ENCODE measurements at regions not wholly inside any gene's neighbourhood (a gene's known extent, or its start where the extent isn't known, plus 50 kb on each side); places are given as distances from the start of the nearest gene placed in this dataset.

DNA sequence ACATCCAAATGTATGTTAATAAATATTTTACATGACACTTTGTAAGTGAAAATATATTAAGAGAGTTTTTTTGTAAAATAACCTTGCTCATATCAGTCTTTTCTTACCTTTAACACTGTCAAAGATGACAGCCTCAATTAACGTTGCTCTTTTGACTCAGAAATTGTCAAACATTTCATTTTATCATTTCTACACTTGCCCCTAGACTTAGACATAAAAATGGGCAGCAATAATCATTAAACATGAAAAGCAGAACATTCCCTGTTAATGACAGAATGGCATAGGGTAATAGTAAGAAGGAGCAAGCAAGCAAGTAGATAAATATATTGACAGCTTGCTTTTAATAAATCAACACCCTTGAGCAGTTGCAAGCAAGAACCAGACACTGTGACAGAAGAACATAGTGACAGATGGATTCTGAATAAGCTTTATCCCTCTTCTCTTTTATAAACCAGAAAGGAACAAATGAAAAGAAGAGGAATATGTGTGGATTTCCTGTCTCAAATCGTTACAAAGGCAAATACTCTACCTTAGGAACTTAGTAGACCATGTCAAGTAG is 796.0 kb upstream of the CHD1 start:
- Histone ChIP-seq H3K9me3 (ENCODE audit: control insufficient read depth in 4 of 4, insufficient read depth in 3 of 4, low read length in 3 of 4) (no peaks in the 10 kb centered on the region), H3K9ac (ENCODE audit: insufficient read depth in 1 of 2, low read length in 2 of 2) (no peak overlapping the region)
- ATAC-seq (ENCODE audit: insufficient read depth, low FRiP score) = no peak

DNA sequence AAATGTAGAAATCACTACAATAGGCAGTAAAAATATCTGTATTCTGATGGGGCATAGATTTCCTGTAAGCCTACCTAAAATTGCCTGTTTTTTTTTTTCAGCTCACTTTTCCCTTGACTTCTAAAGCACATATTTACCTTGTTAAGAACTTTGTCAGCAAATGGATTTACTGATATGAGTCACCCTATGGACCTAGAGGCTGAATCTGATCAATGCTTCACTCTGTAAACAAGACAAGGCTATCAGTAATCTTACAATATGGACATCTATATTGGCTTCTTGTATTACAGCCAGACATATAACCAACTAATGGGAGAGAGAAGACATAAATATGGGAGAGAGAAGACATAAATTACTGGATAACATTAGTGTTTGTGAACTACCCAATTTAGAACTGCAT is 792.7 kb upstream of the CHD1 start:
- DNase-seq = no peak
- no peak overlapping the region for H3K4me3 ChIP-seq
- H3K4me1 ChIP-seq (ENCODE audit: control insufficient read depth in 5 of 5, insufficient read depth in 5 of 5, low read length in 5 of 5) = no peaks in the 10 kb centered on the region
- no peak for ATAC-seq (ENCODE audit: insufficient read depth, low FRiP score)
- no peaks in the 10 kb centered on the region for H3K36me3 ChIP-seq (ENCODE audit: control insufficient read depth in 4 of 4, insufficient read depth in 4 of 4, low read length in 4 of 4)
- no peak overlapping the region for H3K27ac ChIP-seq (ENCODE audit: low read depth in 1 of 2, low read length in 1 of 2)
- no peak overlapping the region for H3K9ac ChIP-seq (ENCODE audit: insufficient read depth in 1 of 2, low read length in 2 of 2)
- TF ChIP-seq, protein P1, sequence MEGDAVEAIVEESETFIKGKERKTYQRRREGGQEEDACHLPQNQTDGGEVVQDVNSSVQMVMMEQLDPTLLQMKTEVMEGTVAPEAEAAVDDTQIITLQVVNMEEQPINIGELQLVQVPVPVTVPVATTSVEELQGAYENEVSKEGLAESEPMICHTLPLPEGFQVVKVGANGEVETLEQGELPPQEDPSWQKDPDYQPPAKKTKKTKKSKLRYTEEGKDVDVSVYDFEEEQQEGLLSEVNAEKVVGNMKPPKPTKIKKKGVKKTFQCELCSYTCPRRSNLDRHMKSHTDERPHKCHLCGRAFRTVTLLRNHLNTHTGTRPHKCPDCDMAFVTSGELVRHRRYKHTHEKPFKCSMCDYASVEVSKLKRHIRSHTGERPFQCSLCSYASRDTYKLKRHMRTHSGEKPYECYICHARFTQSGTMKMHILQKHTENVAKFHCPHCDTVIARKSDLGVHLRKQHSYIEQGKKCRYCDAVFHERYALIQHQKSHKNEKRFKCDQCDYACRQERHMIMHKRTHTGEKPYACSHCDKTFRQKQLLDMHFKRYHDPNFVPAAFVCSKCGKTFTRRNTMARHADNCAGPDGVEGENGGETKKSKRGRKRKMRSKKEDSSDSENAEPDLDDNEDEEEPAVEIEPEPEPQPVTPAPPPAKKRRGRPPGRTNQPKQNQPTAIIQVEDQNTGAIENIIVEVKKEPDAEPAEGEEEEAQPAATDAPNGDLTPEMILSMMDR (IDR thresholded peaks at IDR 0.05; ENCODE audit: control extremely low read depth, extremely low read depth) = no peak
- no peaks in the 10 kb centered on the region for H3K9me3 ChIP-seq (ENCODE audit: control insufficient read depth in 4 of 4, insufficient read depth in 3 of 4, low read length in 3 of 4)
- no peaks in the 10 kb centered on the region for H3K27me3 ChIP-seq (ENCODE audit: control insufficient read depth in 3 of 3, insufficient read depth in 3 of 3, low read length in 2 of 3)

More for the DNA sequence above, 796.0 kb upstream of the CHD1 start:
- TF ChIP-seq, protein P1 (IDR thresholded peaks at IDR 0.05; ENCODE audit: control extremely low read depth, extremely low read depth) = no peak
- Histone ChIP-seq H3K4me1 (ENCODE audit: control insufficient read depth in 5 of 5, insufficient read depth in 5 of 5, low read length in 5 of 5) (no peaks in the 10 kb centered on the region), H3K4me3 (no peak overlapping the region), H3K27me3 (ENCODE audit: control insufficient read depth in 3 of 3, insufficient read depth in 3 of 3, low read length in 2 of 3) (no peaks in the 10 kb centered on the region), H3K36me3 (ENCODE audit: control insufficient read depth in 4 of 4, insufficient read depth in 4 of 4, low read length in 4 of 4) (no peaks in the 10 kb centered on the region), H3K27ac (ENCODE audit: low read depth in 1 of 2, low read length in 1 of 2) (no peak overlapping the region)
- 49 to 53% methylated on average over 2 of the region's 2 CpGs for WGBS, 2 donors
- DNase-seq = no peak

GRCh38 chr5:99715921-99716320 is 787.1 kb upstream of the CHD1 start:
- H3K36me3 ChIP-seq (ENCODE audit: control insufficient read depth in 4 of 4, insufficient read depth in 4 of 4, low read length in 4 of 4) = no peaks in the 10 kb centered on the region
- no peak overlapping the region for H3K27ac ChIP-seq (ENCODE audit: low read depth in 1 of 2, low read length in 1 of 2)
- peaks cover 0 to 2% (median 0%) of the 10 kb centered on the region in 4 donors for H3K9me3 ChIP-seq (ENCODE audit: control insufficient read depth in 4 of 4, insufficient read depth in 3 of 4, low read length in 3 of 4)
- H3K27me3 ChIP-seq (ENCODE audit: control insufficient read depth in 3 of 3, insufficient read depth in 3 of 3, low read length in 2 of 3) = no peaks in the 10 kb centered on the region
- ATAC-seq (ENCODE audit: insufficient read depth, low FRiP score) = no peak
- TF ChIP-seq, protein P1 (IDR thresholded peaks at IDR 0.05; ENCODE audit: control extremely low read depth, extremely low read depth) = no peak
- H3K4me1 ChIP-seq (ENCODE audit: control insufficient read depth in 5 of 5, insufficient read depth in 5 of 5, low read length in 5 of 5) = no peaks in the 10 kb centered on the region
- no peak overlapping the region for H3K4me3 ChIP-seq
- DNase-seq = no peak
- no peak overlapping the region for H3K9ac ChIP-seq (ENCODE audit: insufficient read depth in 1 of 2, low read length in 2 of 2)
- WGBS, 2 donors = 88 to 90% methylated on average over 3 of the region's 3 CpGs

- Histone ChIP-seq H3K9me3 (ENCODE audit: control insufficient read depth in 4 of 4, insufficient read depth in 3 of 4, low read length in 3 of 4) (peaks cover 0 to 5% (median 0%) of the 10 kb centered on the region in 4 donors), H3K9ac (ENCODE audit: insufficient read depth in 1 of 2, low read length in 2 of 2) (no peak overlapping the region), H3K4me1 (ENCODE audit: control insufficient read depth in 5 of 5, insufficient read depth in 5 of 5, low read length in 5 of 5) (no peaks in the 10 kb centered on the region), H3K27ac (ENCODE audit: low read depth in 1 of 2, low read length in 1 of 2) (no peak overlapping the region), H3K27me3 (ENCODE audit: control insufficient read depth in 3 of 3, insufficient read depth in 3 of 3, low read length in 2 of 3) (no peaks in the 10 kb centered on the region), H3K4me3 (no peak overlapping the region), H3K36me3 (ENCODE audit: control insufficient read depth in 4 of 4, insufficient read depth in 4 of 4, low read length in 4 of 4) (no peaks in the 10 kb centered on the region)
- DNase-seq = no peak
- 90 to 93% methylated on average over 8 of the region's 8 CpGs for WGBS, 2 donors
- TF ChIP-seq, protein P1 (IDR thresholded peaks at IDR 0.05; ENCODE audit: control extremely low read depth, extremely low read depth) = no peak
- no peak for ATAC-seq (ENCODE audit: insufficient read depth, low FRiP score)
Observed at GRCh38 chr5:99706160-99706559, 777.4 kb upstream of the CHD1 start.

Measured in lung (tissue), 11 donors.